KMS-11 (cell line): ENCODE measurements at regions not wholly inside any gene's neighbourhood (a gene's known extent, or its start where the extent isn't known, plus 50 kb on each side); places are given as distances from the start of the nearest gene placed in this dataset.

ENCODE experiments used
- H2AFZ ChIP-seq: fragments of 200-600 bp; sonication (generic); 2 replicates; pipeline ENCODE4 v1.6.1; 2016; ENCODE audit warnings: antibody characterized with exemption, mixed run types, low read depth
- H3K27ac ChIP-seq: fragments of 200-600 bp; sonication (generic); 2 replicates; pipeline ENCODE4 v1.6.1; 2016; ENCODE audit warnings: mild to moderate bottlenecking, mixed run types
- H3K27me3 ChIP-seq: fragments of 200-600 bp; sonication (generic); 2 replicates; pipeline ENCODE4 v1.6.1; 2017; ENCODE audit warnings: mild to moderate bottlenecking, low read depth, mixed run types, moderate library complexity; ENCODE audit not compliant: insufficient read depth
- H3K36me3 ChIP-seq: fragments of 200-600 bp; sonication (generic); 2 replicates; pipeline ENCODE4 v1.6.1; 2017; ENCODE audit warnings: mild to moderate bottlenecking, mixed run types; ENCODE audit not compliant: insufficient read depth
- H3K4me1 ChIP-seq: fragments of 200-600 bp; sonication (generic); 2 replicates; pipeline ENCODE4 v1.6.1; 2016; ENCODE audit warnings: mild to moderate bottlenecking, low read depth, mixed run types; ENCODE audit not compliant: poor library complexity, severe bottlenecking
- H3K4me2 ChIP-seq: fragments of 200-600 bp; sonication (generic); 2 replicates; pipeline ENCODE4 v1.7.0; 2016; ENCODE audit warnings: mild to moderate bottlenecking, mixed run types
- H3K4me3 ChIP-seq: fragments of 200-600 bp; sonication (generic); IDR thresholded peaks from 2 replicates; pipeline ENCODE4 v1.6.1; 2017; ENCODE audit warnings: low read depth, low read length, mixed read lengths; ENCODE audit not compliant: insufficient read depth
- H3K79me2 ChIP-seq: fragments of 200-600 bp; sonication (generic); 2 replicates; pipeline ENCODE4 v1.6.1; 2016; ENCODE audit warnings: low read depth, mixed run types; ENCODE audit not compliant: insufficient read depth
- H3K9ac ChIP-seq: fragments of 200-600 bp; sonication (generic); 2 replicates; pipeline ENCODE4 v1.6.1; 2016; ENCODE audit warnings: mild to moderate bottlenecking, mixed run types
- H4K20me1 ChIP-seq: fragments of 200-600 bp; sonication (generic); 2 replicates; pipeline ENCODE4 v1.6.1; 2016; ENCODE audit warnings: mild to moderate bottlenecking, mixed run types; ENCODE audit not compliant: insufficient read depth
- CTCF ChIP-seq: fragments of 200-600 bp; sonication (generic); conservative IDR thresholded peaks from 2 replicates; pipeline ENCODE4 v1.6.1; 2017; ENCODE audit warnings: low read depth, mild to moderate bottlenecking, antibody characterized with exemption, low read length, moderate library complexity, mixed read lengths

GRCh38 chr15:39501366-39502081 lies 79.4 kb upstream of the THBS1 start:
- Histone ChIP-seq H2AFZ (peak overlapping the region; percentile 58; the same call in 1 of the 2 replicates), H3K4me2 (peak overlapping the region; percentile 75), H3K27me3 (no peaks in the 10 kb centered on the region), H4K20me1 (no peaks in the 10 kb centered on the region), H3K79me2 (no peaks in the 10 kb centered on the region), H3K9ac (peak overlapping the region; percentile 19; the same call in 1 of the 2 replicates), H3K27ac (peak overlapping the region; percentile 53; the same call in 1 of the 2 replicates), H3K4me1 (peaks cover 41% of the 10 kb centered on the region), H3K36me3 (no peaks in the 10 kb centered on the region), H3K4me3 (no peak overlapping the region)
- no peak for TF ChIP-seq CTCF

- H3K27me3 ChIP-seq = no peaks in the 10 kb centered on the region
- H3K4me2 ChIP-seq = peak overlapping the region; percentile 75; the same call in 1 of the 2 replicates
- H3K4me1 ChIP-seq = peaks cover 42% of the 10 kb centered on the region
- H3K36me3 ChIP-seq = no peaks in the 10 kb centered on the region
- H2AFZ ChIP-seq = peak overlapping the region; percentile 58; the same call in 1 of the 2 replicates
- peak overlapping the region; percentile 53; the same call in 1 of the 2 replicates for H3K27ac ChIP-seq
- H3K4me3 ChIP-seq = no peak overlapping the region
- no peak for TF ChIP-seq CTCF
- no peaks in the 10 kb centered on the region for H3K79me2 ChIP-seq
- peak overlapping the region; percentile 19; the same call in 1 of the 2 replicates for H3K9ac ChIP-seq
- no peaks in the 10 kb centered on the region for H4K20me1 ChIP-seq
Measured at GRCh38 chr15:39502082-39502447, 78.8 kb upstream of the THBS1 start.

- Histone ChIP-seq H3K27ac (peak overlapping the region; percentile 53; the same call in 1 of the 2 replicates), H2AFZ (no peak overlapping the region), H3K4me2 (peak overlapping the region; percentile 75; the same call in 1 of the 2 replicates), H3K4me3 (no peak overlapping the region), H3K4me1 (peaks cover 42% of the 10 kb centered on the region), H3K27me3 (no peaks in the 10 kb centered on the region), H3K79me2 (no peaks in the 10 kb centered on the region), H4K20me1 (no peaks in the 10 kb centered on the region), H3K9ac (no peak overlapping the region; the same call in 1 of the 2 replicates), H3K36me3 (no peaks in the 10 kb centered on the region)
- TF ChIP-seq CTCF = no peak
Measured at GRCh38 chr15:39502611-39503195, 78.2 kb upstream of the THBS1 start.

GRCh38 chr15:39503526-39503925 lies 77.4 kb upstream of the THBS1 start:
- TF ChIP-seq CTCF = no peak
- Histone ChIP-seq H3K27me3 (no peaks in the 10 kb centered on the region), H2AFZ (no peak overlapping the region), H3K79me2 (no peaks in the 10 kb centered on the region), H4K20me1 (no peaks in the 10 kb centered on the region), H3K4me2 (no peak overlapping the region), H3K9ac (no peak overlapping the region), H3K36me3 (no peaks in the 10 kb centered on the region), H3K27ac (no peak overlapping the region), H3K4me3 (no peak overlapping the region), H3K4me1 (peaks cover 42% of the 10 kb centered on the region)
